Activated CD8-positive, alpha-beta T cell treated with anti-CD3 and anti-CD28 coated beads for 36 hours (primary cell): ENCODE measurements at regions not wholly inside any gene's neighbourhood (a gene's known extent, or its start where the extent isn't known, plus 50 kb on each side); places are given as distances from the start of the nearest gene placed in this dataset.

Experiments
- ATAC-seq: fragments of 200-7000 bp; cut with Tn5 transposase; one replicate; pipeline ENCODE4 v1.10.0; 2021; ENCODE audit warnings: mild to moderate bottlenecking, moderate library complexity
- CTCF ChIA-PET: fragments of 350-600 bp; sonication (Branson Sonifier 250); formaldehyde crosslinking; loops from one replicate; lab custom pipeline; 2021; ENCODE audit warnings: antibody characterized with exemption; lab: Charles Lee
- POLR2A ChIA-PET: fragments of 350-600 bp; sonication (Branson Sonifier 250); formaldehyde crosslinking; loops from one replicate; lab custom pipeline; 2021; ENCODE audit warnings: antibody characterized with exemption; lab: Charles Lee
- DNase-seq: peaks from one replicate; pipeline ENCODE4 v3.0.0-alpha.2; 2020
- H3K27ac Mint-ChIP-seq: one replicate; pipeline ENCODE4 v1.8.0; 2021; ENCODE audit warnings: mild to moderate bottlenecking, mixed read lengths
- H3K27me3 Mint-ChIP-seq: one replicate; pipeline ENCODE4 v1.8.0; 2021; ENCODE audit warnings: mixed read lengths
- H3K36me3 Mint-ChIP-seq: one replicate; pipeline ENCODE4 v1.8.0; 2021; ENCODE audit warnings: low read depth, mixed read lengths
- H3K4me1 Mint-ChIP-seq: one replicate; pipeline ENCODE4 v1.8.0; 2021; ENCODE audit warnings: low read depth, mixed read lengths
- H3K4me3 Mint-ChIP-seq: one replicate; pipeline ENCODE4 v1.8.0; 2021; ENCODE audit warnings: mild to moderate bottlenecking, moderate library complexity, mixed read lengths
- H3K9me3 Mint-ChIP-seq: one replicate; pipeline ENCODE4 v1.8.0; 2021; ENCODE audit warnings: mixed read lengths
- intact Hi-C: fragments of 100-400 bp; cut with micrococcal nuclease; formaldehyde crosslinking; loops from one replicate; pipeline ENCODE4 v1.10.0; 2022
- TF ChIP-seq, protein P1 (sequence below): fragments of 200-600 bp; IDR thresholded peaks from one replicate; pipeline ENCODE4 v1.8.0; 2022; ENCODE audit warnings: antibody characterized with exemption, mild to moderate bottlenecking

DNA sequence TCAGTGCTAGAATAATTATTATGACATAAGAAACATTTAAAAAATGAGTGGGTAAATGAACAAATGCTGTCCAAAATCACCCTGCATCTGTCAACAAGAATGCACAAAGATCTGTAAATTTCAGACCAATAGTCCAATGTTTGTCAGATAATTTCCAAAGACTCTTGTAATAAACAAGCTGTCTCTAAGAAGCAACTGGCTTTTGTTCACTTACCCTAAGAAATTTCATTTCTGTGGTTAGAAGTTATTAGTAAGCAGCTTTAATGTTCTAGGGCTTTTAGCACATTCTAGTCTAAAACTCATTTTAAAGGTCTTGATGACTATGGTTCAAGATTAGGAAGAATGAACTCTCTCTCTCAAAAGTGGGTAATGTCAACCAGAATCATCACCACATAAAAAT lies 560.3 kb upstream of the SMIM31 start:
- intact Hi-C loops = no loop called here
- CTCF ChIA-PET = no interaction called here

DNA sequence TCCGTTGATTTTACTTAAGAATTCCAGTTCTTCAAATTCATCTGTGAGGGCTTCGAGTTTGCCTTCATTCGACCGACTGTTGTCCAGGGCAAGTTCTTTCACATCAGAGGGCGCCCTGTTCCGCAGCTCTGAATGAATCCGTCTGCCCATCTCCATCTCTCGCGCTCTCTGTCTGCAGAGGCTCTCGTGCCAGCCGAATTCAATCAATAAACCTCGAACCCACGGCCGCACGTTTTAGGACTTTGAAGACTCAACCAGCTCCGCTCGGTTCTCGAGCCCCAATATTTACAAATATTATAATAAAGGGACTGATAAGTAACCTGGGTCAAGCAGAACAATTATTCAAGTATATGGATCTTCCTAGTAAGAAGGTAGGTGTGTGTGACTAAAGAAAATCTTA lies 556.4 kb upstream of the SMIM31 start:
- no peak for ATAC-seq
- intact Hi-C loops = no loop called here
- H3K27me3 Mint-ChIP-seq = no peaks in the 10 kb centered on the region
- no peak overlapping the region for H3K4me3 Mint-ChIP-seq
- ChIA-PET CTCF (no interaction called here), POLR2A (no interaction called here)
- TF ChIP-seq, protein P1, sequence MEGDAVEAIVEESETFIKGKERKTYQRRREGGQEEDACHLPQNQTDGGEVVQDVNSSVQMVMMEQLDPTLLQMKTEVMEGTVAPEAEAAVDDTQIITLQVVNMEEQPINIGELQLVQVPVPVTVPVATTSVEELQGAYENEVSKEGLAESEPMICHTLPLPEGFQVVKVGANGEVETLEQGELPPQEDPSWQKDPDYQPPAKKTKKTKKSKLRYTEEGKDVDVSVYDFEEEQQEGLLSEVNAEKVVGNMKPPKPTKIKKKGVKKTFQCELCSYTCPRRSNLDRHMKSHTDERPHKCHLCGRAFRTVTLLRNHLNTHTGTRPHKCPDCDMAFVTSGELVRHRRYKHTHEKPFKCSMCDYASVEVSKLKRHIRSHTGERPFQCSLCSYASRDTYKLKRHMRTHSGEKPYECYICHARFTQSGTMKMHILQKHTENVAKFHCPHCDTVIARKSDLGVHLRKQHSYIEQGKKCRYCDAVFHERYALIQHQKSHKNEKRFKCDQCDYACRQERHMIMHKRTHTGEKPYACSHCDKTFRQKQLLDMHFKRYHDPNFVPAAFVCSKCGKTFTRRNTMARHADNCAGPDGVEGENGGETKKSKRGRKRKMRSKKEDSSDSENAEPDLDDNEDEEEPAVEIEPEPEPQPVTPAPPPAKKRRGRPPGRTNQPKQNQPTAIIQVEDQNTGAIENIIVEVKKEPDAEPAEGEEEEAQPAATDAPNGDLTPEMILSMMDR = no peak
- H3K9me3 Mint-ChIP-seq = no peaks in the 10 kb centered on the region
- no peak overlapping the region for H3K27ac Mint-ChIP-seq
- no peaks in the 10 kb centered on the region for H3K36me3 Mint-ChIP-seq
- H3K4me1 Mint-ChIP-seq = no peaks in the 10 kb centered on the region
- no peak for DNase-seq

More for the DNA sequence above, 560.3 kb upstream of the SMIM31 start:
- no peaks in the 10 kb centered on the region for H3K36me3 Mint-ChIP-seq
- POLR2A ChIA-PET = no interaction called here
- no peaks in the 10 kb centered on the region for H3K27me3 Mint-ChIP-seq
- DNase-seq (no peak), ATAC-seq (no peak)
- H3K27ac Mint-ChIP-seq = no peak overlapping the region
- no peaks in the 10 kb centered on the region for H3K9me3 Mint-ChIP-seq
- TF ChIP-seq, protein P1 = no peak
- H3K4me1 Mint-ChIP-seq = no peaks in the 10 kb centered on the region
- H3K4me3 Mint-ChIP-seq = no peak overlapping the region

DNA sequence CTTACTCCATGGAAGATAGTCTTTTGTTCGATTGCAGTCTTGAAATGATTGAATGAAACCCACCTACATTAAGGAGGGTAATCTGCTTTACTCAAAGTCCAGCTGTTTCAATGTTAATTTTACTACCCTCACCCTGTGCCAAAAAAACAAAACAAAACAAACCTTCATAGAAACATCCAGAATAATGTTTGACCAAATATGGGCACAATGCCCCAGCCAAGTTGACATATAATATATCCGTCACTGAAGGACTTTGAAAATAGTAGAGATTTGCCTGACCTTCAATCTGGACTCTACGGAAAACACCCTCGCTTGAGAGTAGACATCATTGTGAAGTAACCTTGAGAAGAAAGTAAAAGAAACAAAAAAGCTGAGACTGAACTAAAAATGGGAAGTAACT lies 550.5 kb upstream of the SMIM31 start:
- ChIA-PET POLR2A (no interaction called here), CTCF (no interaction called here)
- no peak for DNase-seq
- TF ChIP-seq, protein P1 = no peak
- Mint-ChIP-seq H3K4me1 (no peaks in the 10 kb centered on the region), H3K27ac (no peak overlapping the region), H3K9me3 (no peaks in the 10 kb centered on the region), H3K27me3 (no peaks in the 10 kb centered on the region), H3K4me3 (no peak overlapping the region), H3K36me3 (no peaks in the 10 kb centered on the region)
- intact Hi-C loops = no loop called here
- no peak for ATAC-seq

DNA sequence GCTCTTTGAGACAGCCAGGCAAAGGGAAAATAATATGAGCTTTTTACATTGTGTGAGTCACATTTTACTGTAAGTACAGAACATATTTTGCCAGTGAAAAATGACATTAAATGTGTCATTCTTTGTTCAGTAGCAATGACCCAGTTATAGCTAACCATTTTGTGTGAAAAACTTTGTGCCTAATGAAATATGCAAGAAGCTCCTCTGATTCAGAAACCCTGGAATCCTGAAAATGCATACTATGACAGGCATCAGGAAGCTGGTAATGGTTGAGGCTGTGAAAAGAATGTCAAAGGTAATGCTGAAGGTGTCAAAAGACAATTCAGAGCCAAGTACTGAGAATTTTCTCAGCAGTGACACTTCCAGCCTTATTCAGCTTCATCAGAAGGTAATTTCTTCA lies 549.5 kb upstream of the SMIM31 start:
- Mint-ChIP-seq H3K27ac (no peak overlapping the region), H3K4me3 (no peak overlapping the region), H3K36me3 (no peaks in the 10 kb centered on the region)

DNA sequence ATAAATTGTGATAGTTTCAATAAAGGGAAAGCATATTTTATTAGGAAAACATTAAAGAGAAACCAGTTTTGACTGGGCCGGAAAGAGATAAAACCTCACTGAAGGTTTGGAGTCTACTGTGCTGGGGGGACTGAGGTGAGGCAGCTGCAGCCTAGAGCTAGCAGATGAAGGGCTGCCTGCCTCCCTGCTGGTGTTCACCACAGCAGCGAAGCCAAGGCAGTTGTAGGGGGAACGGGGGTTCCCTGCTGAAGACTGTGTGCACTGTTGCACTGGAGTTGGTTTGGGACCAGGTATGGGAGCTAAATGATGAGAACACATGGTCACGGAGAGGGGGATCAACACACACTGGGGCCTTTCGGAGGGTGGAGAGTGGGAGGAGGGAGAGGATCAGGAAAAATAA lies 546.5 kb upstream of the SMIM31 start:
- H3K4me1 Mint-ChIP-seq = no peaks in the 10 kb centered on the region
- ChIA-PET CTCF (no interaction called here), POLR2A (no interaction called here)
- intact Hi-C loops = no loop called here
- no peak overlapping the region for H3K4me3 Mint-ChIP-seq
- H3K36me3 Mint-ChIP-seq = no peaks in the 10 kb centered on the region
- no peaks in the 10 kb centered on the region for H3K27me3 Mint-ChIP-seq
- no peaks in the 10 kb centered on the region for H3K9me3 Mint-ChIP-seq
- no peak for DNase-seq
- no peak for ATAC-seq
- no peak overlapping the region for H3K27ac Mint-ChIP-seq
- TF ChIP-seq, protein P1 = no peak

More for the DNA sequence above, 549.5 kb upstream of the SMIM31 start:
- ATAC-seq = no peak
- no peaks in the 10 kb centered on the region for H3K9me3 Mint-ChIP-seq
- no peak for DNase-seq
- no peaks in the 10 kb centered on the region for H3K4me1 Mint-ChIP-seq
- ChIA-PET POLR2A (no interaction called here), CTCF (no interaction called here)
- intact Hi-C loops = no loop called here
- no peaks in the 10 kb centered on the region for H3K27me3 Mint-ChIP-seq
- TF ChIP-seq, protein P1 = no peak
